ENCODE measurements at regions not wholly inside any gene's neighbourhood (a gene's known extent, or its start where the extent isn't known, plus 50 kb on each side); places are given as distances from the start of the nearest gene placed in this dataset.

DNA sequence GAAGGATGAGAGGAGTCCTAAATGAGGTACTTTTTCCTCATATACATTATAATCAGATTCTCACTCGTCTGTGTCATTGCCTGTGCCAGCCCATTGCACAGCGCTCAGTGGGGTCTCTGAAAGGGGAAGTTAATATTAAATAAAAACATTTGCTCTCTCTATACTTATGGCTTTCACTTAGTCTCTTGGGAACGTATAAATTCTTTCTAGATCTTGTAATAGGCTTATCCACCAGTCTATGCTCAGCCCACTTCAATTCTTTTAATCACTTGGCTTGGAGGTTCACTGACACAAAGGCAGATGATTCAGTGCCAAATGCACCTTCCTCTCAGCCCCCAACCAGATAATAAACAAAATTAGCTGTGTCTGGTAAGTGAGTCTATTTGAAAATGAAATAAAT, 164.3 kb upstream of the OGFRL1 start:
- no peaks in the 10 kb centered on the region for H3K79me2 ChIP-seq (ENCODE audit: insufficient read depth, low read length)
- no peak overlapping the region for H2BK12ac ChIP-seq (ENCODE audit: insufficient read length, low read depth, low read length)
- H3T11ph ChIP-seq (ENCODE audit: low read length), result no peak overlapping the region
- H3K27me3 ChIP-seq (ENCODE audit: insufficient read depth, low read length), result no peaks in the 10 kb centered on the region
- H3K23ac ChIP-seq (ENCODE audit: insufficient read length, low read depth, low read length), result no peak overlapping the region
- H2BK120ac ChIP-seq (ENCODE audit: low read depth, low read length, poor library complexity, severe bottlenecking), result no peak overlapping the region
- no peak overlapping the region for H3K18ac ChIP-seq (ENCODE audit: insufficient read length, low read depth, low read length)
- Mint-ChIP-seq H3K9me3 (peaks cover 8 to 11% of the 10 kb centered on the region in 2 experiments; a peak in 4 of 5 replicates), H3K27ac (no peak overlapping the region), H3K4me1 (peaks cover 12 to 15% of the 10 kb centered on the region in 2 experiments), H3K27me3 (ENCODE audit: low read depth) (no peaks in the 10 kb centered on the region; the same call in 1 of the 2 replicates), H3K36me3 (ENCODE audit: insufficient read depth in 1 of 3, low read depth in 3 of 3) (peaks cover 0 to 8% (median 5%) of the 10 kb centered on the region in 3 experiments; a peak in 4 of 7 replicates), H3K4me3 (no peak overlapping the region)
- no peak overlapping the region for H2AK5ac ChIP-seq (ENCODE audit: insufficient read length, low read length)
- H3K9me3 ChIP-seq (ENCODE audit: control insufficient read depth, low read depth, low read length), result no peaks in the 10 kb centered on the region
- no peak overlapping the region for H2BK20ac ChIP-seq (ENCODE audit: low read depth, low read length, poor library complexity, severe bottlenecking)
- H3K23me2 ChIP-seq (ENCODE audit: insufficient read length, low read depth, low read length, poor library complexity, severe bottlenecking), result no peaks in the 10 kb centered on the region
- no peak overlapping the region for H3K9ac ChIP-seq (ENCODE audit: extremely low read depth, insufficient read length, low read length)
- no peak overlapping the region for H3K4me2 ChIP-seq (ENCODE audit: insufficient read depth, insufficient read length, low read length)
- H2BK15ac ChIP-seq (ENCODE audit: low read depth, low read length), result no peak overlapping the region
- H4K91ac ChIP-seq (ENCODE audit: insufficient read length, low read depth, low read length), result no peak overlapping the region
- H3K56ac ChIP-seq (ENCODE audit: insufficient read length, low read depth, low read length), result no peak overlapping the region
- no peak overlapping the region for H3K27ac ChIP-seq (ENCODE audit: insufficient read length, low read depth, low read length)
- H3K4ac ChIP-seq (ENCODE audit: low read depth, low read length), result no peak overlapping the region
- no peak overlapping the region for H4K8ac ChIP-seq (replicated peaks; ENCODE audit: insufficient read length, low read depth, low read length)
- no CpG with 5 or more reads among the region's 3 CpGs for WGBS (ENCODE audit: extremely low coverage, insufficient read length, low lambda C conversion rate)
- H4K20me1 ChIP-seq (ENCODE audit: control insufficient read depth, insufficient read depth, insufficient read length), result no peaks in the 10 kb centered on the region
- no peak overlapping the region for H2AFZ ChIP-seq (ENCODE audit: low read length)
- no peak overlapping the region for H4K5ac ChIP-seq (ENCODE audit: insufficient read length, low read depth, low read length)
- H2BK5ac ChIP-seq (ENCODE audit: insufficient read length, low read length), result no peak overlapping the region
- TF ChIP-seq CTCF (conservative IDR thresholded peaks at IDR 0.05), result no peak
- H3K14ac ChIP-seq (ENCODE audit: insufficient read depth, low read length), result no peak overlapping the region
- no peak for DNase-seq
- H3K79me1 ChIP-seq (ENCODE audit: insufficient read depth, low read depth, low read length, poor library complexity, severe bottlenecking), result no peaks in the 10 kb centered on the region
- H3K4me1 ChIP-seq (ENCODE audit: insufficient read depth, low read length), result peaks cover 4% of the 10 kb centered on the region; the same call in 1 of the 2 replicates
